GM21717 (cell line): ENCODE measurements at regions not wholly inside any gene's neighbourhood (a gene's known extent, or its start where the extent isn't known, plus 50 kb on each side); places are given as distances from the start of the nearest gene placed in this dataset.

Experiments used
- ATAC-seq: cut with Tn5 transposase; IDR thresholded peaks from one replicate; pipeline ENCODE4 v1.9.1; 2021; ENCODE audit warnings: mild to moderate bottlenecking, moderate library complexity; ENCODE audit not compliant: unreplicated experiment

- ATAC-seq, result peak; percentile 86
Measured at GRCh38 chr7:33750177-33750576, 155.2 kb upstream of the BMPER start.

DNA sequence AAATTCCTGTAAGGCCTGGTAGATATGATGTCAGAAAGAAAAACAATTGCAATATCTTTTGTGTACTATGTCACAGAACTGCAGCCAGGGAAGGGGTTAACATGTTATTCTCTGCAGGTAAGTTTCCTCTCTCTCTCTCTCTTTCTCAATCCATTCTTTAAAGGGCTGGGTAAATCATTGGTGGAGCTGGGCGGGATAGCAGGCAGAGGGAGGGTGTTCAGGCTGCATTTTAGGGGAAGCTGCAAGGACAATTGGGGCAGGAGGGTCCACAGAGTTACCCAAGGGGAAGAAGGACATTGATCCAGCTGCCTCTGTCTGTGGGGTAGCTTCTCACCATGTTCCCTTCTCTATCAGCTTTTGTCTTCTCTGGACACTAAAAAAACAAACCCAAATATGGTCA lies 153.9 kb upstream of the BMPER start:
- ATAC-seq, result no peak

DNA sequence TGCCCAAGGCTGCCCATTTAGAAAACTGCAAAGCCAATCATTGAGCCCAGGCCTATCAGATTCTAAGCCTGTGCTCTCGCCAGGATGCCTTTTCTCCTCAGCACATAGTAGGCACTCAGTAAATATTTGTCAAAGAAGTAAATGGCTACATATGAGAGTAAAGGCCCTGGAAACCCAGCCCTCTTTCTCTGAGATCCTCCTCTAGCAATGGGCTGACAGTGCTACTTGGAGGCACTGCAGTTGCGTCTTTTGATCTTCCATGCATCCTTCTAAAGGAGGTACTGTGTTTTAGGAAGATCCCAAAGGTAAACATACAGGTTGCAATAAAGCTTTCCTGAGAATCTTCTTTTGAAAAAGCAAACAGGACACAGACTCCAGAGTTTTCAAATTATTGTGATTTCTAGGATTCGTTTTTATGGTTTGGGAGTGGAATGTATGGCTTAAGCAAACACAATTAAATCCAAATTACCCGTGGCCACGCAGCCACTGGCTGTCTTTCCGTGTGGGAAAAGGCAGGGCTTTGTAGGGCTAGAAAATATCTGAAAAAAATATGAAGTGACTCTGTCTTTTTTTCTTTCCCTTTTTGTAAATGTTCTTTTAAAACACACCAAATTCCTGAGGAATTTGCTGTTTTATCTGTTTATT lies 151.3 kb upstream of the BMPER start:
- no peak for ATAC-seq

DNA sequence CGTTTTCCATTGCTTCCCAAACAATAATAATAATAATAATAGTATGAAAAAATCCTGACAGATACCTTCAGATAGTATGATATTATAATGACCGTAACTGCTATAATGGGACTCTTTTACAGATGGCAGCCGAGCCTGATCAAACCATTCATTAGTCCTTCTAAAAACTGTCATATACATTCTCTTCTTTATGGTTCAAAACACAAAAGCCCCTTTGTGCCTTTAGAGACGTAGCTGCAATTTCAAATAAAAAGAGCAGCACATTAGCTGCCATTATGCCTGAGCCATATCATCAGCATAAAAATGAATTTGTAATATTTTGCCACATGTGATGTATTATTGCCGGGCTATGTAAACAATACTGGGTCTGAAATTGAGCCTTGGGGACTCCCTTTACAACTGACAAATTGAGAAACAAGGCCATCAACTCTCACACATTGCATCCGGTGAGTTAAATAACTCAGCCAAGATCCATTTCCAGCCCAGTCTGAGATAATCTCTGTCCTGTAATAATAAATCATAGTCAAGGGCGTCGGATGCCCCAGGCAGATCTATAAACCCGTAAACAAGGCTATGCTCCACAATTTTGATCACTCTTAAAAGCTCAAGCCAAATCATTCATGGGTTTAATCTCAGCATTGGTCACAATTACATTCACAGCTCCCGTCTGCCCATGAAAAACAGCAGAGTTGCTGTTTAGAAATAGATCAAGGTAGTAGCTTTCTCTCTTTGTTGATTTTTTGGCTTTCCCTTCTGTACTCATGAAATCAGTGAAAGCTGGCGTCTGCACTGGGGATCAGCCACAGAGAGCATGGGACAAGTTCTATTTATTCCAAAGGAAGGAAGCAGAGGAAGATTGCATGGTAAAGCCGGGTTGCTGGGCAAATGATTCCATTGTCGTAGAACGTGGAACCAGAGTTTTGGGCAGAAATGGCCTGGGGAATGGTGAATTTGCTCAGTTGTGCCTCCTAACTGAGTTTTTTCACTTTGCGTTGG lies 150.1 kb upstream of the BMPER start:
- ATAC-seq, result no peak

DNA sequence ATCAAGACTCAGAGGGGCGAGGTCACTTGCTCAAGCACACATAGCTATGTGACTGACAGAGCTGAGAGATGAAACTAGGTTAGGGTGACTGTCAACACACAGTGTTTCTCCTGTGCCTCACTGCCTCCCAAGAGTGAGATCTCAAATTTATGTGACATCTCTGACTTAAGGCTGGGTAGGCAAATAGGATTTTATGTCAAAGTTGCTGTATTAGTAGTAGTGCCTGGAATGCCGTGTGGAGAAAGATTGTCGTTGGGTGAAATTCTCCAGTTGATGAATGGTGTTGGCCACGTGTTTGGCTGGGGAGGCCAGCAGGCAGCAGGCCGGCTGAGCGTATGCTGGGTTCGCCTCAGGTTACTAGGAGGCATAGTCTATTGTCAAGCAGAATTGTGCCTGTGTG lies 148.3 kb upstream of the BMPER start:
- ATAC-seq, result no peak

DNA sequence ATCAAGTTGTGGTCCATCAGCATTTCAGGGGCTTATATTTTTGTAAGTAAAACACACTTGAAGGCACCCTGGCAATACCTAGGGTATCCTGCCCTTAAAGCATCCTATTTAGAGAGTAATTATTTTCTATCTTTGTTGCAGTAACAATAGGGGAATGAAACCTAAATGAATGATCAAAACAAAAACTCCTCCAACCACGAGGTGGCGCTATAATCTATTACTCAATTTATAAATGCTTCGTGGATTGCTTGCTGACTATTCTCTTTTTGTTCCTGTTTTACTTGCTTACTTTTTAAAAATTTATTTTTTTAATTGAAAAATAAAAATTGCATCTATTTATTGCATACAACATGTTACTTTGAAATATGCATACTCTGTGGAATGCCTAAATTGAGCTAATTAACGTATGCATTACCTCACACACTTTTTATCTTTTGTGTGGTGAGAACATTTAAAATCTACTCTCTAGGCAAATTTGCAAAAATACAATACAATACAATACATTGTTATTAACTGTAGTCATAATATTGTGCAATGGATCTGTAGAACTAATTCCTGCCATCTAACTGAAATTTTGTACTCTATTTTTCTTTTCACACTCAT lies 147.7 kb upstream of the BMPER start:
- ATAC-seq, result no peak

DNA sequence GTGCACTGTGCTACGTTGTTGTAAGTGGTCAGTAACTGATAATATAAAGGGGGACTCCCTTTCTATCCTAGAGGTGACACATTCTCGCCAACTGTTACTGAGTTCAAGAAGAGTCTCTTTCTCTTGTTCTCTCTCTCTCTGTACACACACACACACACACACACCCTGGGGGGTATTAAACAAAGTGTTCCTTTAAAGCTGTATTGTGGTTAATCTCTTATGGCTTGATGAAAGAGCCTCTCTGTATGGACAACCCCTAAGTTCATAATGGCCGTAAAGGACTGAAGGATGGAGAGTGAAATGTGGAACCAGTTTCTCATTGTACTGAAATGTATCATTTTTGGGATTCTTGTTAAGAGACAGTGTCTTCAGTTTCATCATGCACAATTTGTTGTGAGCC lies 145.2 kb upstream of the BMPER start:
- ATAC-seq, result no peak

- ATAC-seq, result no peak
Measured at GRCh38 chr7:33760834-33761233, 144.5 kb upstream of the BMPER start.

DNA sequence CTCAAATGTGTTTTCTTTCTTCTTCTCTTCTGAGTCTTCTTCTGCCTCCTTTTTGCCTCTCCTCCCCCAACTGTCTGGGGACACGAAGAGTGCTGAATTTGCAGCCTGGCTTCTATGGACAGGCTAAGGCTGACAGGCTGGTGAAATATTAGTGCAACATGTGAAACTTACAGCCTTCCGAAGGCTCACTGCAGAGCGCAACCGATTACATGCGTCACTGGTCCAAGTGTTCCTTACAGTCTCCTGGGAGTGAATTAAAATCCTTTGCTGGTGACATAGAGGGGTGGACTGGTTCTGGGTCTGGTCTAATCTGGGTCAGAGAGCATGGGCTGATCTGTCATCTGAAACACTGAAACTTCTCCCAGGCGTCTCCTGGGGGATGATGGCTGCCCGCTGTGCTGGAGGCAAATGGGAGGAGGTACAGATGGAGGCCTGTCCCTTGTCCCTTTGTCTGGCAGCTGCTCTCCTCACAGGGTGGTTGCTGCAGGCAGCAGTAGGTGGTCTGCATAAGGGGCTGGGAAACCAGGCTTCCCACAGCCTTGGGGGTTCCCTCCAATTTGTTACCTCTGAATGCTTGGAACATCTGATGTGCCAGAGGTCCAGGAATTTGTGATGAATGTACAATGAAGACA lies 143.8 kb upstream of the BMPER start:
- no peak for ATAC-seq

- no peak for ATAC-seq
Measured at GRCh38 chr7:33762151-33762910, 143.0 kb upstream of the BMPER start.

- no peak for ATAC-seq
Measured at GRCh38 chr7:33762911-33763306, 142.4 kb upstream of the BMPER start.

GRCh38 chr7:33764752-33765451 lies 140.4 kb upstream of the BMPER start:
- ATAC-seq, result no peak

DNA sequence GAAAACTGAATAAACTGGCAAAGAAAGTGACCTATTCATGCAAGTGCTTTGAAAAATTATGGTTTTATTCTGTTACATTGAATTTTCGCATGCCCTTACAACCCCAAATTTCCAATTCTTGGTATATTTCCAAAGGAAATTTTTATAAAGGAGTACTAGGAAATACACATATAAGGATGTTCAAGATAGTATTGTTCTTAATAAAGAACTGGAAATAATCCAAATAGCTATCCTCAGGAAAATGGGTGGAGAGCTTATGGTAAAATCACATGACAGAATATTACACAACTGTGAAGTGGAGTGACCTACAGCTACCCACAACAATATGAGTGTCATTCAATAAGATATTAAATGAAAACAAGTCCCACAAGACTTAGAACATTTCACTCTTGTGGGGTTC lies 138.9 kb upstream of the BMPER start:
- no peak for ATAC-seq

DNA sequence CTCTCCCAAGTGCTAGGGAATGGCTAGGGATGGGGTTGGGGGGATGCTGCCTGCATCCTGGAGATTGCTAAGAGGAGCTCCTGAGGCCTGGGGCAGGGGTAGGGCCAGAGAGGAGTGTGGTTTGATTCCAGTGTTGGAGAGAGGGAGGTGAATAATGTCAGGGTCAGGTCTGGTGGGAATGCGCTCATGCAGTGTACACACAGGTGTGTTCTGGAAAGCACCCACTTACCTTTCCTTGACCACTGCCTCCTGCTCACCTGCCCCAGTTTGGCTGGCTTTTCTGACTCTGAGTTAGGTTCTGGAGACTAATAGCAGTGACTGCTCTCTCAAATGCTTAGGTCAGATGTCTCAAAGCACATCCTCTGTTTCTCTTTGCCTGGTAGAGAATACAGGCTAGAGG lies 135.4 kb upstream of the BMPER start:
- no peak for ATAC-seq

DNA sequence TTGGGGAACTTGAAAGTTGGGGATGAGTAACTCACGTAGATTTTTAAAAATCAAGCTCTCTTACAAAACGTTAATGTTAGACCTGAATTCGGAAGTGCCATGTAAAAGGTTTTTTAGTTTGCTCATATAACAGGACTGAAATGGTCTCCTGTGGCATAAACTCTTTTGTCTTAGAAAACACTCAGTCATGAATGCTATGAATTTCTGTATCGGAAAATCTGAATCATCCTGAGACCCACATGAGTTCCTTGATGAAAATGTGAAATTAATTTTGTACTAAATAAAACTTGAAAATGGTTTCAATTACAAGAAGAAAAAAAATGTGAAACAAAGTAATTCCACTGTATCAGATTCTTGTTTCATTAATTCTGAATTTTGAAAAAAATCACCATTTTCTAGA lies 134.8 kb upstream of the BMPER start:
- no peak for ATAC-seq

DNA sequence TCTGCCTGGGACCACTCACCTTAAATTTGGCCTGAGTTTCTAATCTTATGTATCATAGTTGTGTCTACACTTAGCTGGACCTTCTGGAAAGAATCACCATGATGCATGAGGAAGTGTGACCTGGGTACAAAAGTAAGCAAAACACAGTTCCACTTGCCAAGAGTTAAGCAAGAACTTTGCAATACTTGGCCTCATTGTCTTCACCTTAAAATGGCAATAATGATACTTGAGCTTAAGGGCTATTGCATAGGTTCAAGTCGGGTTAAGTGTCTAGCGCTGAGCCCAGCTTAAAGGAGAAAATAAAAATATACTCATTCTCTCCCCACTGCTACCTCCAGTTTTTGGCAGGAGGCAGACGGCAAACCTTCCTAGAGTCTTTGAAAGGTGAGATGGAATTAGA lies 133.9 kb upstream of the BMPER start:
- no peak for ATAC-seq

DNA sequence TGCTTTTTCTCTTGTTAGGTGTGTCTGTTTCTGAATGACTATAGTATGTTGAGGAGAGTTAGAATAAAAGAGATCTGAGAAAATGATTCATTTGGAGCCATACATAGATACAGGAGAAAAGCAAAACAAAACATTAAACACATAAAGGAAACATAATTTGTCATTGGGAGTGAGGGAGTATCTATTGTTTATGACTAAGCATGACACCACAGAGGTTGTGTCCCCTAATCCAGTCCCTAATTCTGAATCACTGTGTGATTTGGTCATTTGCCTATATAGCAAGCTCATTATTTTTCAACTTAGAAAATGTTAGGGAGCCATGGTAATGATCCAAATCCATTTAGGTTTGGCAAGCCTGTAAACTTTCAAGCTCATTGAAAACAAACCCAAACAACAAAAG lies 132.3 kb upstream of the BMPER start:
- no peak for ATAC-seq

DNA sequence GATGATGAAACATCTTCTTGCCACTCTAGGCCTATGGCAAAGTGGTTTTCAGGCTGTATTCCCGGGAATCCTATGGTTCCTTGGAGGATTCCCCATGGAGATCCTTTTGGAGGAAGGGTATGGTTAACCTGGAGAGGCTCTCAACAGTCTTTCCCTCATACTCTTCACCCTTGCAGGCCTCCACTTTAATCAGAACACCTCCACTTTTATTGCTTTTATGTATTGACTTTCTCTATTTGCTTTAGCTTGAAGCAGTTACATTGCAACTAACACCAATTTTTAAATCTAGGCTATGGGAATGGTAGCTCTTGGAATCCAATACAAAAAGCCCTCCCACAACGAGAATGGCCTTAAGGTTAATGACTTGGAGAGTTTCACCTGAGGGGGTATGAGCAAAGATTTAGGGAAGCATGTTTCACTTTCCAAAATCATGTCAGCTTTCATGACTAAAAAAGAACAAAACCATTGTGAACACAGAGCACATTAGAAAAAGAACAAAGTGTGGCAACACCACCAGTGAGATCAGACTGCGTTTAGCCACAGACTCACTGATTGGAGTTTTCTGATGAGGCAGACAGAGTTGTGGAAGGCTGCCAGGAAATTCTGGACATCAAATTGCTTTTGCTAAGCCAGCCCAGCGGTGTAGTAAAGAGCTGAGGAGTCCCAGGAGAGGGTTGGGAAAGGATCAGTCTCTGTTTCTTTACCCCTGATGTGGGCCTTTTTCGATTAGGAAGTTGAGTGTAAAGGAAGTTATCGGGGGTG lies 130.4 kb upstream of the BMPER start:
- no peak for ATAC-seq

DNA sequence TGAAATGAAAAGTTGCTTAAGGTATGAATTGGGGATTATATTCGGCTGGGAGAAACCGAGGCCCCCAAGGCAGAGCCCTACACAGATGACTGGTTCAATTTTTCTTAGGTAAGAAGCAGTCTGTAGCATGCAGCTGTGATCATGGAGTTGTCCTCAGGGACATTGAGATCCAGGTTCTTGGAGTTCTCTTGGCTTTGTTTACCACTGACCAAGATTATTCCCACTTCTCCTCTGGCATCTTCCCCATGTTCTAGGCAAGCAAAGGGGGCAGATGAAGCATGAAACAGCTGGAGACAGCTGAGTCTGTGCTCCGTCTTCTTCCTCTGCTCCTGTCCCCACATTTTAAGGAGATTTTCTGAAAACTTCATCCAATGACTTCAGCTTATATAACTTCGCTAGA lies 129.5 kb upstream of the BMPER start:
- no peak for ATAC-seq
